ENCODE measurements at regions not wholly inside any gene's neighbourhood (a gene's known extent, or its start where the extent isn't known, plus 50 kb on each side); places are given as distances from the start of the nearest gene placed in this dataset.

- TF ChIP-seq NFIC (IDR thresholded peaks at IDR 0.05): no peak
- TF ChIP-seq, protein P1, sequence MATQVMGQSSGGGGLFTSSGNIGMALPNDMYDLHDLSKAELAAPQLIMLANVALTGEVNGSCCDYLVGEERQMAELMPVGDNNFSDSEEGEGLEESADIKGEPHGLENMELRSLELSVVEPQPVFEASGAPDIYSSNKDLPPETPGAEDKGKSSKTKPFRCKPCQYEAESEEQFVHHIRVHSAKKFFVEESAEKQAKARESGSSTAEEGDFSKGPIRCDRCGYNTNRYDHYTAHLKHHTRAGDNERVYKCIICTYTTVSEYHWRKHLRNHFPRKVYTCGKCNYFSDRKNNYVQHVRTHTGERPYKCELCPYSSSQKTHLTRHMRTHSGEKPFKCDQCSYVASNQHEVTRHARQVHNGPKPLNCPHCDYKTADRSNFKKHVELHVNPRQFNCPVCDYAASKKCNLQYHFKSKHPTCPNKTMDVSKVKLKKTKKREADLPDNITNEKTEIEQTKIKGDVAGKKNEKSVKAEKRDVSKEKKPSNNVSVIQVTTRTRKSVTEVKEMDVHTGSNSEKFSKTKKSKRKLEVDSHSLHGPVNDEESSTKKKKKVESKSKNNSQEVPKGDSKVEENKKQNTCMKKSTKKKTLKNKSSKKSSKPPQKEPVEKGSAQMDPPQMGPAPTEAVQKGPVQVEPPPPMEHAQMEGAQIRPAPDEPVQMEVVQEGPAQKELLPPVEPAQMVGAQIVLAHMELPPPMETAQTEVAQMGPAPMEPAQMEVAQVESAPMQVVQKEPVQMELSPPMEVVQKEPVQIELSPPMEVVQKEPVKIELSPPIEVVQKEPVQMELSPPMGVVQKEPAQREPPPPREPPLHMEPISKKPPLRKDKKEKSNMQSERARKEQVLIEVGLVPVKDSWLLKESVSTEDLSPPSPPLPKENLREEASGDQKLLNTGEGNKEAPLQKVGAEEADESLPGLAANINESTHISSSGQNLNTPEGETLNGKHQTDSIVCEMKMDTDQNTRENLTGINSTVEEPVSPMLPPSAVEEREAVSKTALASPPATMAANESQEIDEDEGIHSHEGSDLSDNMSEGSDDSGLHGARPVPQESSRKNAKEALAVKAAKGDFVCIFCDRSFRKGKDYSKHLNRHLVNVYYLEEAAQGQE (IDR thresholded peaks at IDR 0.05; ENCODE audit: low read depth): no peak
- no peak for TF ChIP-seq TCF12 (IDR thresholded peaks at IDR 0.05; ENCODE audit: low read depth)
- no peak for TF ChIP-seq TEAD4 (IDR thresholded peaks at IDR 0.05)
These were observed 439.2 kb upstream of the SOX9 start for GRCh38 chr17:71681427-71682173.
